HG02884 (cell line): ENCODE measurements at regions not wholly inside any gene's neighbourhood (a gene's known extent, or its start where the extent isn't known, plus 50 kb on each side); places are given as distances from the start of the nearest gene placed in this dataset.

Experiments
- ATAC-seq: cut with Tn5 transposase; IDR thresholded peaks from one replicate; pipeline ENCODE4 v1.9.1; 2021; ENCODE audit warnings: mild to moderate bottlenecking, moderate library complexity; ENCODE audit not compliant: unreplicated experiment

DNA sequence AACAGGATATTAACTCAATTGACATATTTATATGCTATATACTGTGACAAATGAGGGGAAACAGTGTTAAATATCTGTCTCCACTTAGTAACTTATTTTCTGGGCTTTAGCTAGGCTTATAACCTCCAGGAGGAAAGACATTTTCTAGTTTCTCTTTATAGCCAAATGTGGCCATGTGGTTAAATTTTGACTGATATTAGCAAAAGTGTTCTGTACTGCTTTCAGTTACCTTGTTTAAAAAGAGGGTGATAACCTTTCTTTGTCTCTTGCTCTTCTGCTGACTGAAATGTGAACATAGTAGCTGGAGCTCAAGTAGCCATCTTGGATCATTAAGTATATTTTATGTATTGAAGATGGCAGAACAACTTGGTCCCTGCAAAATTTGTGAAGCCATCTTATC, 253.7 kb downstream of the PDHA2 start:
- no peak for ATAC-seq

GRCh38 chr4:96094183-96094582, 254.3 kb downstream of the PDHA2 start:
- ATAC-seq, result no peak

- no peak for ATAC-seq
Observed at GRCh38 chr4:96097040-96097607, 257.2 kb downstream of the PDHA2 start.

DNA sequence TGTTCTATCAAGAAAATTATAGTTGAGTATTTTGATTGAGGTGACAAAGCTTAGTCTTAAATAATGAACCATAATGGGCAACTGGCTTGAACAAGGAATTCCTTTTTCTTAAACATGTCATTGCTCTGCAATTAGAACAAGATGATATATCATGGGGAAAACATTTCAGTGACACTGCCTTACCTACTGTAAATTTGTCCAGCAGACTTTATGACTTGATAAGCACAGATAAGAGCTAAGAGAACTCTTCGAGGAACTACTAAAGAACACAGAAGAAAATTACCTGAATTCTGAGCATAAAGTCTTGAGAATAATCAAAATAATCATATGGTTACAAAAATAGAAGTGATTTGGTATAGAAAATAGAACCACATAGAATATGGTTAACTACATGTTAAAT, 257.8 kb downstream of the PDHA2 start:
- no peak for ATAC-seq

- no peak for ATAC-seq
Observed at GRCh38 chr4:96099031-96099430, 259.1 kb downstream of the PDHA2 start.

- ATAC-seq, result no peak
Observed at GRCh38 chr4:96102541-96103026, 262.7 kb downstream of the PDHA2 start.

DNA sequence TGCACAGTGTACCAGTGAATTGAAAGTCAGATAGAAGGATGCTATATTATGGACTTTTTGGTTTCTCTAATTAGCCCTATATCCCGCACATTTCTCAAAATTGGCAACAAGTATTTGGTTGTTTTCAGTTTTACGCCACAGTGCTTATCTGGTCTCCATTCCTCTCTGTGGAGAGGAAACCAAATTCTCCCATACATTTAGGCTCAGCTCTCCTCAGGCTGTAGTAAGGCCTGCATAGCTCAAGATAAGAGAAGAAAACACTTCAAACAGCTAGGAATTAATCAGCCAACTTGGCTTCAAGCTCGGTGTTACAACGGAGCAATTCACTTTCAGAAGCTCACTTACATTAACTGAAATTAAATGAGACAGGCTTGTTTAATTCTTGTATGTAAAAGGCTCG, 263.2 kb downstream of the PDHA2 start:
- no peak for ATAC-seq

DNA sequence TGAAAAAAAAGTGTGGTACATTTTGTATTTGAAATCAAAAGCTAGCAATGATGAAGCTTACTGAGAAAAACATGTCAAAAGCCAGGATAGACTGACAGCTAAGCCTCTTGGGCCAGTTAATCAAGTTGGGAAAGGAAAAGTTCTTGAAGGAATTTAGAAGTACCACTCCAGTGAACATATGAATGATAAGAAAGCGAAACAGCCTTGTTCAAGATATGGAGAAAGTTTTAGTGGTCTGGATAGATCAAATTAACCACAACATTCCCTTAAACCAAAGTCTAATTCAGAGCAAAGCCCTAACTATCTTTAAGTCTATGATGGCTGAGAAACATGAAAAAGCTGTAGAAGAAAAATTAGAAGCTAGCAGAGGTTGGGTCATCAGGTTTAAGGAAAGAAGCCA, 268.3 kb downstream of the PDHA2 start:
- ATAC-seq, result no peak

GRCh38 chr4:96112631-96113030, 272.7 kb downstream of the PDHA2 start:
- ATAC-seq, result no peak

GRCh38 chr4:96120206-96120605, 280.3 kb downstream of the PDHA2 start:
- ATAC-seq, result no peak

GRCh38 chr4:96126227-96126626, 286.3 kb downstream of the PDHA2 start:
- ATAC-seq, result no peak

- ATAC-seq, result no peak
Observed at GRCh38 chr4:96131186-96131585, 291.3 kb downstream of the PDHA2 start.

DNA sequence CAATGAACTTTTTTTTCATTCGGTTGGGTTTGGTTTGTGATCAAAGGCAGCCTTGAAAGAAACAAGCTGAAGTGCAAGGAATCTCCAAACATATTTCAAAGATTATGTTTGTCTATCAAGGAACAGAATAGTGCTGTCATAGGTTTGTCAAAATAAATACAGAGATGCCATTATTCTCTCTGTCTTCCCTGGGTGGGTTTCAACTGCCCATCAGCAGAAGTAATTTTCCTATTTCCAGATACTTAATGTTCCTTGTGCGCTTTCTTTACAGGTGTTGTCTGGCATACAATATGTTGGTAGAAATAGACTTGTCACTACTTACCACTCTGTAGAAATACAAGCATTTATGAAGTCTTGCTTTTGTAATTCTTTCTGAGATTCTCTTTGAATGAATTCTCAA, 294.9 kb downstream of the PDHA2 start:
- no peak for ATAC-seq

GRCh38 chr4:96136056-96136455, 296.2 kb downstream of the PDHA2 start:
- no peak for ATAC-seq

DNA sequence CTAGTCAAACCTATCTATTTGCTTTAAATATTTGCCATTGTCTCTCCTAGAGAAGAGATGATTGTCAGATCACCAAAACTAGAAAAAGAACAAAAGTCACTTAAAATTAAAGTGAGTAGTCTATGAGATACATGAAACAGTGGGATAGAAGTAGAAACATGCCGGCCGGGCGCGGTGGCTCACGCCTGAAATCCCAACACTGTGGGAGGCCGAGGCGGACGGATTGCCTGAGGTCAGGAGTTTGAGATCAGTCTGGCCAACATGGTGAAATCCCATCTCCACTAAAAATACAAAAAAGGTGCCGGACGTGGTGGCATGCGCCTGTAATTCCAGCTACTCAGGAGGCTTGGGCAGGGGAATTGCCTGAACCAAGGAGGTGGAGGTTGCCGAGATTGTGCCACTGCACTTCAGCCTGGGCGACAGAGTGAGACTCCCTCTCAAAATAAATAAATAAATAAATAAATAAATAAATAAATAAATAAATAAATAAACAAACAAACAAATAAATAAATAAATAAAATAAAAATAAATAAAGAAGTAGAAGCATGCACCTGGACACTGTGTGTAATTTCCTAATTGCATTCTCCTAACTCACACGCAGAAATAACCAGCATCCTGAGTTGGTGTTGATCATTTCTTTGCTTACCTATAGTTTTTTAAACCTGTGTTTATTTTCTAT, 299.5 kb downstream of the PDHA2 start:
- ATAC-seq, result no peak

- no peak for ATAC-seq
Observed at GRCh38 chr4:96145601-96146000, 305.7 kb downstream of the PDHA2 start.

- no peak for ATAC-seq
Observed at GRCh38 chr4:96146686-96147085, 306.8 kb downstream of the PDHA2 start.

GRCh38 chr4:96149894-96150293, 310.0 kb downstream of the PDHA2 start:
- no peak for ATAC-seq

DNA sequence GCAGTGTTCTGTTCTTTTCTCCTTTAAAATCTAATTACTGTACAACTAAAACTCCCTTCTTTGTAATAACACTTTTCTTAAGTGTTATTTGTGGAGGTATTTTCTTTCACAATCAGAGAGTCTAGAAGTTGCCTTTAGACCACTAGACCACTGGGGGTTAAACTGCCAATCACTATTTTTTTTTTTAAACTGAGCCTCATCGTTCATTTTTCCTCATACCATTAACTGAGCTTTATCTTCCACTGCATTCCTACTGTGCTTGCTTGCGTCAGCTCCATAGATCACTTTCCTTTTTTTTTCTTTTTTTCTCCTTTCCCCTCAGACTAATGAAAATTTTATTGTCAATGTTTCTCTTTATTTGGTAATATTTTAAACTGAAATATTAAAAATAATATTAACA, 310.6 kb downstream of the PDHA2 start:
- ATAC-seq, result no peak

DNA sequence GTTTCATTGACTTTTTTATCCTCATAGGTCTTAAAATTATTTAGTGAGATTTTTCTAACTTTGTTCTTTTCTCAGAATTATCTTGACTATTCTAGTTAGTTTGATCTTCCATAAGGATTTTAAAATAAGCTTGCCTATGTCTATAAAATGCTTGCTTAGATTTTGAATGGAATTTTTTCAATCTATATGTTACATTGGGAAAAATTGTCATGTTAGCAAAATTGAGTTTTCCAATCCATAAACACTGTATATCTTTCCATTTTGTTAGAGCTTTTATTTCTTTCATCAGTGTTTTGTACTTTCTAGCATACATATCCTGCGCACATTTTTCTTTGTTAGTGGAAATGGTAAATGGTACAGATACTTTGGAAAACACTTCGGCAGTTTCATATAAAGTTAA, 312.9 kb downstream of the PDHA2 start:
- no peak for ATAC-seq

DNA sequence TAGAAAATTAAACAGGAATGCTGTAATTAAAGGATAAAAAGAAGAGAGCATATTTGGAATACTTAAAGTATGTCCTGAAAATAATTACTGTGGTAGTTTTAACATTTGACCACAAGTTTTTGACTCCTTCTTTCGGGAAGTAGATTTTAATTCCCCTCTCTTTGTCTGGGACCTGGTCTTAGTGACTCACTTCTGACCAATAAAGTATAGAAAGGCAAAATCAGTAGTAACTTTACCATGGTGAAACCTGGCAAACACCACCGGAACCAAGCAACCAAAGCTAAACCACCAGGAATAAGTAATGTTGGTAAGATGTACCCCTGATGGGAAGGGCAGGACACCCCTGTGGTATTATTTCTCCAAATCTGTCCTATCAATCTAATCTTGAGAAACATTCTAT, 314.8 kb downstream of the PDHA2 start:
- no peak for ATAC-seq

- ATAC-seq, result no peak
Observed at GRCh38 chr4:96162636-96163035, 322.7 kb downstream of the PDHA2 start.

- ATAC-seq, result no peak
Observed at GRCh38 chr4:96164814-96165351, 325.0 kb downstream of the PDHA2 start.
